DND-41 (cell line): ENCODE measurements at regions not wholly inside any gene's neighbourhood (a gene's known extent, or its start where the extent isn't known, plus 50 kb on each side); places are given as distances from the start of the nearest gene placed in this dataset.

Experiments
- ATAC-seq: fragments of 200-7000 bp; cut with Tn5 transposase; 3 replicates; pipeline ENCODE4 v1.9.1; 2021; ENCODE audit warnings: low read depth; ENCODE audit not compliant: insufficient read depth
- DNase-seq: peaks from one replicate; pipeline ENCODE4 v3.0.0-alpha.2; 2020
- H2AFZ ChIP-seq: 2 replicates; pipeline ENCODE4 v1.6.0; 2012; ENCODE audit warnings: low read depth, low read length
- H3K27ac ChIP-seq: 2 replicates; pipeline ENCODE4 v1.5.1; 2012; ENCODE audit warnings: low read length, inconsistent platforms
- H3K27me3 ChIP-seq: fragments of 200-600 bp; sonication (generic); 2 replicates; pipeline ENCODE4 v1.6.0; 2012; ENCODE audit warnings: low read length, mild to moderate bottlenecking, inconsistent platforms; ENCODE audit not compliant: insufficient read depth, poor library complexity
- H3K36me3 ChIP-seq: 2 replicates; pipeline ENCODE4 v1.5.1; 2012; ENCODE audit warnings: low read length, inconsistent platforms; ENCODE audit not compliant: insufficient read depth
- H3K4me1 ChIP-seq: 2 replicates; pipeline ENCODE4 v1.5.1; 2012; ENCODE audit warnings: mild to moderate bottlenecking, low read length; ENCODE audit not compliant: insufficient read depth
- H3K4me2 ChIP-seq: 2 replicates; pipeline ENCODE4 v1.6.0; 2012; ENCODE audit warnings: mild to moderate bottlenecking, moderate library complexity, low read length, inconsistent platforms; ENCODE audit not compliant: insufficient read depth
- H3K4me3 ChIP-seq, 2 experiments: fragments of 200-600 bp in 1 of 2; shearing (Covaris generic) in 1 of 2; 2 replicates each; pipeline ENCODE4 v1.5.1; 2012 to 2016; ENCODE audit warnings: inconsistent platforms in 2 of 2, low read length in 2 of 2, mild to moderate bottlenecking in 2 of 2, low read depth in 1 of 2, moderate library complexity in 1 of 2
- H3K79me2 ChIP-seq: 2 replicates; pipeline ENCODE4 v1.6.0; 2012; ENCODE audit warnings: low read length, inconsistent platforms; ENCODE audit not compliant: insufficient read depth
- H3K9ac ChIP-seq: 2 replicates; pipeline ENCODE4 v1.6.0; 2012; ENCODE audit warnings: low read depth, mild to moderate bottlenecking, inconsistent platforms, low read length, moderate library complexity
- H3K9me3 ChIP-seq: 2 replicates; pipeline ENCODE4 v1.5.1; 2012; ENCODE audit warnings: low read length, moderate library complexity, mild to moderate bottlenecking, inconsistent platforms; ENCODE audit not compliant: insufficient read depth, severe bottlenecking
- H4K20me1 ChIP-seq: 2 replicates; pipeline ENCODE4 v1.6.0; 2012; ENCODE audit warnings: low read length; ENCODE audit not compliant: insufficient read depth
- EZH2 ChIP-seq: IDR thresholded peaks from 3 replicates; pipeline ENCODE4 v1.6.1; 2012; ENCODE audit warnings: borderline replicate concordance, low read depth, mild to moderate bottlenecking, moderate library complexity, low read length, inconsistent platforms; ENCODE audit not compliant: severe bottlenecking
- TF ChIP-seq, protein P1 (sequence below): IDR thresholded peaks from 2 replicates; pipeline ENCODE4 v1.5.1; 2012; ENCODE audit warnings: borderline replicate concordance, low read length, moderate library complexity, mild to moderate bottlenecking; ENCODE audit not compliant: poor library complexity, severe bottlenecking; ENCODE audit errors: extremely low read depth

DNA sequence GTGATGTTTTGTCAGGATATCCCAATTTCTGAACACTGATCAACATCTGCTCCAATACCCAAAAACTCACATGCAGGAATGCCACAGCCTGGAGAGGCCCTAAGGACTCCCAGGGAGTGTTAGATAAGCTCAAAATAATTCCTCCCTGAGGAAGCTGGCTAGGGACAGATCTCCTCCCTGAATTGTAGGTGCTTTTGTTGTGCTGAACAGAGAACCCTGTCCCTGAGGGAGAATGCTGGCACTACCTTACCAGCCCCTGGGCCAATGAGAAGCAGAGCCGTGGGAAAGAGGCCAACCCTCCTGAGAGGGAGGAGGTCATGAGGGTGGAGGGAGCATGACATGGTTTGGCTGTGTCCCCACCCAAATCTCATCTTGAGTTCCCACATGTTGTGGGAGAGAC is 73.6 kb upstream of the PTGFRN start:
- H3K4me2 ChIP-seq: no peak overlapping the region
- H3K9ac ChIP-seq: no peak overlapping the region
- H3K4me1 ChIP-seq: peaks cover 7% of the 10 kb centered on the region
- ATAC-seq: no peak
- no peaks in the 10 kb centered on the region for H3K27me3 ChIP-seq
- TF ChIP-seq, protein P1, sequence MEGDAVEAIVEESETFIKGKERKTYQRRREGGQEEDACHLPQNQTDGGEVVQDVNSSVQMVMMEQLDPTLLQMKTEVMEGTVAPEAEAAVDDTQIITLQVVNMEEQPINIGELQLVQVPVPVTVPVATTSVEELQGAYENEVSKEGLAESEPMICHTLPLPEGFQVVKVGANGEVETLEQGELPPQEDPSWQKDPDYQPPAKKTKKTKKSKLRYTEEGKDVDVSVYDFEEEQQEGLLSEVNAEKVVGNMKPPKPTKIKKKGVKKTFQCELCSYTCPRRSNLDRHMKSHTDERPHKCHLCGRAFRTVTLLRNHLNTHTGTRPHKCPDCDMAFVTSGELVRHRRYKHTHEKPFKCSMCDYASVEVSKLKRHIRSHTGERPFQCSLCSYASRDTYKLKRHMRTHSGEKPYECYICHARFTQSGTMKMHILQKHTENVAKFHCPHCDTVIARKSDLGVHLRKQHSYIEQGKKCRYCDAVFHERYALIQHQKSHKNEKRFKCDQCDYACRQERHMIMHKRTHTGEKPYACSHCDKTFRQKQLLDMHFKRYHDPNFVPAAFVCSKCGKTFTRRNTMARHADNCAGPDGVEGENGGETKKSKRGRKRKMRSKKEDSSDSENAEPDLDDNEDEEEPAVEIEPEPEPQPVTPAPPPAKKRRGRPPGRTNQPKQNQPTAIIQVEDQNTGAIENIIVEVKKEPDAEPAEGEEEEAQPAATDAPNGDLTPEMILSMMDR: no peak
- no peak for TF ChIP-seq EZH2
- no peaks in the 10 kb centered on the region for H3K36me3 ChIP-seq
- H3K4me3 ChIP-seq: no peak overlapping the region
- no peaks in the 10 kb centered on the region for H4K20me1 ChIP-seq
- no peaks in the 10 kb centered on the region for H3K79me2 ChIP-seq
- H3K9me3 ChIP-seq: no peaks in the 10 kb centered on the region
- no peak overlapping the region for H3K27ac ChIP-seq
- no peak for DNase-seq
- no peak overlapping the region for H2AFZ ChIP-seq

DNA sequence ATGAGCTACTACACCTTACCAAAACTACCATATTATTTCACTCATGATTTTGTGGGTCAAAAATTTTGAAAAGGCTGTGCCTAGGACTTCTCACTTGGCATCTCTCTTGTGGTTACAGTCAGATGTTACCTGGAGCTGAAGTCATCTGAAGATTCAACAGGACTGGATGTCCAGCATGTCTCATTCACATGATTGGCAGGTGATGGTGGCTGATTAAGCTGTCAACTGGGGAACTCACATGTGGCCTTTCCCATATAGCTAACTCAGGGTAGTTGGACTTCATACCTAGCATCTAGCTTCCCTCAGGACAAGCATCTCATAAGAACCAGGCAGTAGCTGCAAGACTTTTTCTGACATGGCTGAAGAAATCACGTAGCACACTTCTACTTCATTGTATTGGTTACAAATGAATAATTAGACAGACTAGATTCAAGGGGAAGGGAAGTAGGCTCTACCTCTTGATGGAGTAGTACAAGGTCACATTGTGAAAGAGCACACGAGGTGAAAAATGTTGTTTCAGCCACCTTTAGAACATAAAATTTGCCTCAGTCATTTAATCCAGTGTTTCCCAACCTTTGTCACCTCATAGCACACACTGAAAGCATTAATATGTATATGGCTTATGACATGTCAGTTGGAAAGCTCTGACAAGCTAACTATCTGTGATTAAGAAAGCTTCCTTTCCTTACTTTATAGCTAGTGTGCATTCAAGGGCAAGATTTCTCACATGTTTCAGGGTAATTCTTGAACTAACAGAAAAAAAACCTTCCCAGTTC is 68.0 kb upstream of the PTGFRN start:
- Histone ChIP-seq H4K20me1 (no peaks in the 10 kb centered on the region), H3K79me2 (no peaks in the 10 kb centered on the region), H3K4me2 (no peak overlapping the region), H3K27me3 (no peaks in the 10 kb centered on the region), H3K4me1 (no peaks in the 10 kb centered on the region), H3K4me3 (no peak overlapping the region), H3K36me3 (no peaks in the 10 kb centered on the region), H3K27ac (no peak overlapping the region), H3K9ac (no peak overlapping the region), H3K9me3 (no peaks in the 10 kb centered on the region), H2AFZ (no peak overlapping the region)
- ATAC-seq (no peak), DNase-seq (no peak)
- TF ChIP-seq, protein P1: no peak
- TF ChIP-seq EZH2: no peak

DNA sequence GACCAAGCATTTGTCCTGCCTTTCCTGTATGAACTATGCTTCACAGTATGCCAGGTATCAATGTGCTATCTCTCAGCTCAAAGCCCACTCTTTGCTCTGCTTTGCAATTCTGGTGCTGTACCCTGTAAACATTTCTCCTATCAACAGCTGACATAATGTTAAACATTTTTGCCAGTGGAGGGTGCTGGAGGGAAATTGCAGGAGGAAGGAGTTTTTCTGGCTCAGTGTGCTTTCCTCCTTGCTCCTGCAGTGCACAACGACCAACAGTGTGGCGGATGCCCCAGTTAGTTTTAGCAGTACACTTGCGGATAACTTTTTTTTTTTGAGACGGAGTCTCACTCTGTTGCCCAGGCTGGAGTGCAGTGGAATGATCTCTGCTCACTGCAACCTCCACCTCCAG is 67.1 kb upstream of the PTGFRN start:
- H2AFZ ChIP-seq: no peak overlapping the region
- DNase-seq (no peak), ATAC-seq (0 out of 3 replicates have a peak, but pooled peaks have one; percentile 14)
- H3K27me3 ChIP-seq: no peaks in the 10 kb centered on the region
- H3K4me2 ChIP-seq: no peak overlapping the region
- H3K4me3 ChIP-seq: no peak overlapping the region
- H4K20me1 ChIP-seq: no peaks in the 10 kb centered on the region
- H3K4me1 ChIP-seq: no peaks in the 10 kb centered on the region
- no peak for TF ChIP-seq EZH2
- TF ChIP-seq, protein P1: peak; percentile 19
- no peak overlapping the region for H3K9ac ChIP-seq
- no peaks in the 10 kb centered on the region for H3K9me3 ChIP-seq
- H3K36me3 ChIP-seq: no peaks in the 10 kb centered on the region
- no peak overlapping the region for H3K27ac ChIP-seq
- no peaks in the 10 kb centered on the region for H3K79me2 ChIP-seq

DNA sequence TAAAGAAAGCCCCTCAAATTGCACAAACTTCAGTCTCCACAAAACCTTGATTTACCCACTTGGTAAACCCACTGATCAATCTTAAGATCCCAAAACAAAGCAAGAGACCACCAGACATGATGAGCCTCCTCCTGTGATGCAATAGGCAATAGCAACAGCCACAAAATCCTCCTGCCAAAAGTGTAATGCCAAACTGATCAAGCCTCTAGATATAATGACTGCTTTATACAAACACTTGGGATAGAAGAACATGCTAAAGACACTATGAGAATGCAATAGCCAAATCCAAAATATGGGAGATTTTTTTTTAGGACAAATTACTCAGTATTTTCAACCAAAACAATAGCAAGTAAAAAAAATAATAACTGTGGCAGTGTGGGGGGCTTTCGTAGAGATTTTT is 64.9 kb upstream of the PTGFRN start:
- TF ChIP-seq, protein P1: no peak
- no peak for TF ChIP-seq EZH2
- Histone ChIP-seq H3K36me3 (no peaks in the 10 kb centered on the region), H3K9ac (no peak overlapping the region), H3K27me3 (no peaks in the 10 kb centered on the region), H3K79me2 (no peaks in the 10 kb centered on the region), H3K27ac (no peak overlapping the region), H4K20me1 (no peaks in the 10 kb centered on the region), H3K4me1 (no peaks in the 10 kb centered on the region), H3K4me2 (no peak overlapping the region), H3K4me3 (no peak overlapping the region), H3K9me3 (no peaks in the 10 kb centered on the region), H2AFZ (no peak overlapping the region)
- no peak for DNase-seq
- no peak for ATAC-seq
